T-helper 1 cell treated with Interleukin-12 subunit alpha and Interleukin-12 subunit beta and Interleukin-4 antibody, amounts not matched to agents 30 ng/mL and 1 ng/mL, for 36 hours (primary cell): ENCODE measurements at regions not wholly inside any gene's neighbourhood (a gene's known extent, or its start where the extent isn't known, plus 50 kb on each side); places are given as distances from the start of the nearest gene placed in this dataset.

ENCODE experiments used
- intact Hi-C: fragments of 100-400 bp; cut with micrococcal nuclease; formaldehyde crosslinking; loops from one replicate; pipeline ENCODE4 v1.15.1; 2024

GRCh38 chr10:111789821-111790220 lies 393.7 kb downstream of the GPAM start:
- intact Hi-C loops, result no loop called here

- intact Hi-C loops, result no loop called here
Observed at GRCh38 chr10:111801841-111802240, 381.7 kb downstream of the GPAM start.

GRCh38 chr10:111804781-111805180 lies 378.8 kb downstream of the GPAM start:
- intact Hi-C loops, result no loop called here

- intact Hi-C loops, result no loop called here
Observed at GRCh38 chr10:111811517-111811916, 372.0 kb downstream of the GPAM start.

GRCh38 chr10:111820471-111820870 lies 363.1 kb downstream of the GPAM start:
- intact Hi-C loops, result no loop called here

- intact Hi-C loops, result no loop called here
Observed at GRCh38 chr10:111821871-111822270, 361.7 kb downstream of the GPAM start.

- intact Hi-C loops, result no loop called here
Observed at GRCh38 chr10:111822661-111823060, 360.9 kb downstream of the GPAM start.

GRCh38 chr10:111824128-111824527 lies 359.4 kb downstream of the GPAM start:
- intact Hi-C loops, result no loop called here

GRCh38 chr10:111830359-111830758 lies 353.2 kb downstream of the GPAM start:
- intact Hi-C loops, result no loop called here

- intact Hi-C loops, result no loop called here
Observed at GRCh38 chr10:111831058-111831457, 352.5 kb downstream of the GPAM start.

- intact Hi-C loops, result no loop called here
Observed at GRCh38 chr10:111833251-111833650, 350.3 kb downstream of the GPAM start.

- intact Hi-C loops, result no loop called here
Observed at GRCh38 chr10:111835574-111835973, 348.0 kb downstream of the GPAM start.

GRCh38 chr10:111836064-111836463 lies 347.5 kb downstream of the GPAM start:
- intact Hi-C loops, result no loop called here

- intact Hi-C loops, result no loop called here
Observed at GRCh38 chr10:111836571-111836970, 347.0 kb downstream of the GPAM start.

- intact Hi-C loops, result no loop called here
Observed at GRCh38 chr10:111837086-111837485, 346.5 kb downstream of the GPAM start.

- intact Hi-C loops, result no loop called here
Observed at GRCh38 chr10:111837985-111838384, 345.6 kb downstream of the GPAM start.

GRCh38 chr10:111840546-111840945 lies 343.0 kb downstream of the GPAM start:
- intact Hi-C loops, result no loop called here

- intact Hi-C loops, result no loop called here
Observed at GRCh38 chr10:111852801-111853200, 330.8 kb downstream of the GPAM start.

GRCh38 chr10:111856631-111857030 lies 326.9 kb downstream of the GPAM start:
- intact Hi-C loops, result no loop called here

GRCh38 chr10:111865550-111865949 lies 318.0 kb downstream of the GPAM start:
- intact Hi-C loops, result no loop called here

GRCh38 chr10:111871458-111871857 lies 312.1 kb downstream of the GPAM start:
- intact Hi-C loops, result no loop called here

- intact Hi-C loops, result no loop called here
Observed at GRCh38 chr10:111872591-111872990, 311.0 kb downstream of the GPAM start.

GRCh38 chr10:111873041-111873440 lies 310.5 kb downstream of the GPAM start:
- intact Hi-C loops, result no loop called here

- intact Hi-C loops, result no loop called here
Observed at GRCh38 chr10:111873621-111874135, 309.9 kb downstream of the GPAM start.
